GM18508 (cell line): ENCODE measurements at regions not wholly inside any gene's neighbourhood (a gene's known extent, or its start where the extent isn't known, plus 50 kb on each side); places are given as distances from the start of the nearest gene placed in this dataset.
"Not testable (repeated sequence)": the region's sequence is repeated elsewhere in the genome, so short reads cannot be mapped to it uniquely, and the experiment has no call there.

Experiments
- ATAC-seq: cut with Tn5 transposase; IDR thresholded peaks from one replicate; pipeline ENCODE4 v1.9.1; 2021; ENCODE audit warnings: moderate number of reproducible peaks; ENCODE audit not compliant: insufficient read depth, unreplicated experiment

GRCh38 chr7:126179916-126180315 lies 1072.8 kb downstream of the GRM8 start:
- no peak for ATAC-seq

DNA sequence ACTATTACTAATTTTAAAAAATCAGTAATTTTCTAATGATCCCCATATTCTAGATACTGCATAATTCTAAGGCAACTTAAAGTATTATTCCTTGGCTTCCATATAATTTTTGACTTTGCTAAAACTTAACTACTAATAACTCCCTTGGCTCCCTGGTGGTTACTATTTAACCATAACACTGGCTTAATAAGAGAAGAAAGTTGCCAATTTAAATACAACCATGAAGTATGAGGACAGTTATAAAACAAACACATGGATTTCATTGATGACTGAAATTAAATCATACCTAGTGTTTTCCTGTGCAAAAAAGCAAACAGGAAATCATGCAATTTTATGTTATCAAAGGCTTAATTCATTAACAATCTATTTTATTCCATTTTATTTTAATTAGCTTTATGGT lies 1073.9 kb downstream of the GRM8 start:
- no peak for ATAC-seq

- no peak for ATAC-seq
Observed at GRCh38 chr7:126177782-126178181, 1075.0 kb downstream of the GRM8 start.

GRCh38 chr7:126166645-126167044 lies 1086.1 kb downstream of the GRM8 start:
- no peak for ATAC-seq

DNA sequence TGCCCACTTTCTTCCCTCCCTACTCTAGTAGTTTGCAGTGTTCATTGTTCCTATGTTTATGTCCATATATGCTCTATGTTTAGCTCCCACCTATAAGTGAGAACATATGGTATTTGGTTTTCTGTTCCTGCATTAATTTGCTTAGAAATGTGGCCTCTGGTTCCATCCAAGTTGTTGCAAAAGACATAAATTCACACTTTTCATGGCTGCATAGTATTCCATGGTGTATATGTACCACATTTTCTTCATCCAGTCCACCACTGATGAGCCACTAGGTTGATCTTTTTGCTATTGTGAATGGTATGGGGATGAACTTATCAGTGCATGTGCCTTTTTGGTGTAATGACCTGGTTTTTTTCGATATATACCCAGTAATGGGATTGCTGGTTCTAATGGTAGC lies 1089.1 kb downstream of the GRM8 start:
- no peak for ATAC-seq

DNA sequence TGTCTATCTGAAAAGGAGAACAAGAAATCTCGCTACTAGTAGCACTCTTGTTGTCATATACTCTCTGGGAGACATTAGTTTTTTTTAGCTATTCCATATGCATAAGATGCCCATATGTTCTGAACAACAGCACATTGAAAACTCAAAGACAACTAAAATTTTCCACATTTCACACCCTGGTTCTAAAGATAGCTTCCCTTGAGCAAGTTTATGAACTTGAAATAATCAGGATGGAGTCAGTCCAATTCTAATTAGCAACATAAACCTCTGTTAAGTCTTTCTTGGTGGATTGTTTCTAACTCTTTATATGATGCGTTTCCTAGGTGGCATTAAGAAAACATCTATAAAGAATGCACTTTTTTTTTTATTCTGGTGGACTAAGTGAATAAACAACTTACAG lies 1095.3 kb downstream of the GRM8 start:
- no peak for ATAC-seq

DNA sequence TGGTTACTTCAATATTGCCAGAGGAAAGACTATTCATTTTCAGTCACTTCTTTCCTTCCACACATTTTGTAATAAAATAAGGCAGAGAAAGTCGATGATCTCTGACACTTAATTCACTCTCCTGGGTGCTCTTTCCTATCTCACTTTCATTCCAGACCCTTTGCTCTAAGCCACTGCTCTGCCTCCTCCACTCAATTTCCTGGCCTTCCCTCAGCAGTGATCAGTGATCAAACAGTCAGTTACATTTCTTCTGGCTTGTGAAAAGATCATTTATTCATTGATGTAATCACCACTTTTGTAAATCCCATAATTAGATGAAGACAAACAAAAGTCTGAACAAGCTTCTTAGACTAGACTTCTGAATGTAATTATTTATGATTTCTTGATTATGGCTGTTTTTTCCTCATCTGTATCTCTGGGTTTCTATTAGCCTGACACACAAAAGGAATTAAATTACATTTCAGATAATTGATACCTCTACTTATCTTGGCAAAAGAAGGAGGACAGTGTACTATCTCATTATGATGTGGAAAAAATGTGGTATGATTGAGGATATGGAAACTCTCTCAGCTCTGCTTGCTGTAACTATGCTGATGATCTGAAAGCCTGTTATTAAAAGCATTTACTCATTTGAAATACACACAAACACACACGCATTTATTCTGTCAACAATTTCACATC lies 1102.3 kb downstream of the GRM8 start:
- no peak for ATAC-seq

- no peak for ATAC-seq
Observed at GRCh38 chr7:126140858-126141466, 1111.8 kb downstream of the GRM8 start.

DNA sequence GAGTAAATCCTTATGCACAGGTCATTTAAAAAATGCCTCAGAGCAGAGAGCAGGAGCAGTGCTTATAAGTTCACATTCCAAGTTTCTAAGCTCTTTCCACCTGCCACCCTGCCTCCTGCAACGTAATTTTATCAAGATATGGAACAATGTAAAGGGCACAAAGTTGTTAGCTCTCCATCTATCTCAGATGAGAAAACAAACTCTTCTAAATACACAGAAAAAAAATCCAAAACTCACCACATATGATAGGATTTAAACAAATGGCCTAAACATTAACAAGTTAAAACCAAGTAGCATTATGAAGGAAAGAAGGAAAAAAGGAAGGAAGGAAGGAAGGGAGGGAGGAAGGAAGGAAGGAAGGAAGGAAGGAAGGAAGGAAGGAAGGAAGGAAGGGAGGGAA lies 1132.8 kb downstream of the GRM8 start:
- no peak for ATAC-seq

DNA sequence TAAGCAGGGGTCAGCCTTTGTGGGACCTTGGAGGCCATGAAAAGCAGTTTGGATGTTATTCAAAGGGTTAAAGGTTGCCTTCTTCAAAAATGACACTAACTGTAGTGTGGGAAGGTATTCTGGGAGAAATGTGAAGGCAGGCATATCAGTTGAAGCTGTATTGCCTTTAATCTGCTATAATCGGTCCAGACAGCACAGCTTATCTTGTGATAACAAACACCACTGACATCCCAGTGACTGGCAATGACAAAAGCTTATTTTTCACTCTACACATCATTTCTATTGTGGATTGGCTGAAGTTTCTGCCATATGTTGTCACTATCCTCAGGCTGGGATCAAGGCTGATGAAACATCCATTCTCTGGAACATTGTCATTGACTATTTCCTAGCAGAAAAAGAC lies 1149.2 kb downstream of the GRM8 start:
- no peak for ATAC-seq

DNA sequence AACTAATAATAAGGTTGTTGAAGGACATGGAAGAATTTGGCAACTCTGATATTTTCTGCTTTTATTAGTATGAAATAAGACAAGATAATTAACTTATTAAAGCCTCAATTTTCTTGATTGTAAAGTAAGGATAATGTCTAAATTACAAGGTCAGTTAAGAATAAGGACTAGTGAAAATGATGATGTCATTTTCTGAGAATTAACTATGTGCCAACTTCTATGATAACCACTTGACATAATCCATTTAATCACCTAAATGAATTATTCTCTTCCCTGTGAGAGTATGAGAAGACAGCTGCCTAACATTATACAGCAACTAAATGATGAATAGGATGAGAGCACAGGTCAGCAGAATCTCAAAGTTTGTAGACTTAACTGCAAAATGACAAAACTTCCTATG lies 1153.4 kb upstream of the POT1 start:
- ATAC-seq = no peak

- no peak for ATAC-seq
Observed at GRCh38 chr7:126079581-126079980, 1150.0 kb upstream of the POT1 start.

GRCh38 chr7:126079151-126079550 lies 1149.5 kb upstream of the POT1 start:
- no peak for ATAC-seq

DNA sequence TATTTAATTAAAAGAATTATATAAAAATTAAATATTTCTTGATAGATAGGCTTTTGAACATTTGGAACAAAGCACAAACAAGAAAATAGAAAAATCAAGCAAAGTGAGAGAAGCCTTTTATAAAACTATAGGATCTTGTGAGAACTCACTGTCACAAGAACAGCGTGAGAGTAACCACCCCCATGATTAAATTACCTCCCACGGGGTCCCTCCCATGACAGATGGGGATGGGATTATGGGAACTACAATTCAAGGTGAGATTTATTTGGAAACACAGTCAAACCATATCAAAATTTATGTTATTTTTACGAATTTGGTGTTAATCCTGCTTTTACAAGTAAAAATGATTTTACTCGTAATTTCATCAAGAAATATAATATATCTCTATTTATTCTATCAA lies 1136.1 kb upstream of the POT1 start:
- ATAC-seq = no peak

- ATAC-seq = no peak
Observed at GRCh38 chr7:126057979-126058378, 1128.4 kb upstream of the POT1 start.

- not testable (repeated sequence) for ATAC-seq
Observed at GRCh38 chr7:126056613-126057012, 1127.0 kb upstream of the POT1 start.

GRCh38 chr7:126052229-126052628 lies 1122.6 kb upstream of the POT1 start:
- ATAC-seq = no peak

GRCh38 chr7:126044662-126045061 lies 1115.0 kb upstream of the POT1 start:
- ATAC-seq = no peak

DNA sequence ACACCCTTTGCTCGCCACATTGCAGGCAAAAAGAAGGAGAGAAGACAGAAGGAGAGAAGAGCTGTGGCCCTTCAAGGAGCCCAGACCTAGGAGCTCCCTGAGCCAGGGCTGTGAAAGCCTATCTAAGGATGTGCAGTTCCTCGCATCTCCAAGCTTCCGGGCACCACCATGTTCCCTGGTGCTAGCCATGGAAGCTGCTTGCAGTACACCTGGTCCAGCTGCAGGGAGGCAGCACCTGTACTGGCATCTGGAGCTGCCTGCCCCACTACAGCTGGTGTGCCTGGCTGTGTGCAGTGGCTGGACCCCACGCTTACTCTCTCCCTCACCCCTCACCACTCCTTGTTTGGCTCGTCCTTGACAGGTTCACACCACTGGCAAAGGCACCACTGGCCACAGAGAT lies 1111.8 kb upstream of the POT1 start:
- ATAC-seq = no peak

- ATAC-seq = no peak
Observed at GRCh38 chr7:126040114-126041045, 1110.8 kb upstream of the POT1 start.

- ATAC-seq = no peak
Observed at GRCh38 chr7:126026421-126027088, 1096.9 kb upstream of the POT1 start.
